ENCODE measurements at regions not wholly inside any gene's neighbourhood (a gene's known extent, or its start where the extent isn't known, plus 50 kb on each side); places are given as distances from the start of the nearest gene placed in this dataset.

GRCh38 chr5:135719428-135720063 lies 114.9 kb upstream of the SLC25A48 start:
- no peak for ATAC-seq

GRCh38 chr5:135718651-135719050 lies 115.8 kb upstream of the SLC25A48 start:
- no peak for DNase-seq
- intact Hi-C loops (cut with DNase I) = no loop called here
- no peak for ATAC-seq
- Histone ChIP-seq H3K27ac (no peak overlapping the region), H3K27me3 (no peaks in the 10 kb centered on the region), H3K4me1 (no peaks in the 10 kb centered on the region), H3K9me3 (no peaks in the 10 kb centered on the region), H3K4me3 (no peak overlapping the region), H3K36me3 (no peaks in the 10 kb centered on the region)
- TF ChIP-seq POLR2A (IDR thresholded peaks at IDR 0.05) (no peak), CTCF (IDR thresholded peaks at IDR 0.05) (no peak)
- WGBS (ENCODE audit: insufficient coverage, low coverage, low lambda C conversion rate, missing lambda C conversion rate) = 75% methylated on average over 1 of the region's 1 CpG

More at GRCh38 chr5:135719428-135720063, 114.9 kb upstream of the SLC25A48 start:
- H3K9me3 ChIP-seq = no peaks in the 10 kb centered on the region
- TF ChIP-seq CTCF (IDR thresholded peaks at IDR 0.05) (no peak), POLR2A (IDR thresholded peaks at IDR 0.05) (no peak)
- DNase-seq = no peak
- intact Hi-C loops (cut with DNase I) = no loop called here
- H3K27me3 ChIP-seq = no peaks in the 10 kb centered on the region
- no peaks in the 10 kb centered on the region for H3K36me3 ChIP-seq
- no peak overlapping the region for H3K27ac ChIP-seq
- H3K4me3 ChIP-seq = no peak overlapping the region
- H3K4me1 ChIP-seq = no peaks in the 10 kb centered on the region
- WGBS (ENCODE audit: insufficient coverage, low coverage, low lambda C conversion rate, missing lambda C conversion rate) = 70% methylated on average over 2 of the region's 4 CpGs

GRCh38 chr5:135718151-135718550 lies 116.3 kb upstream of the SLC25A48 start:
- ATAC-seq (no peak), DNase-seq (no peak)
- whole genome bisulfite sequencing (ENCODE audit: insufficient coverage, low coverage, low lambda C conversion rate, missing lambda C conversion rate) = 54% methylated on average over 3 of the region's 4 CpGs

GRCh38 chr5:135715267-135716055 lies 119.0 kb upstream of the SLC25A48 start:
- 65% methylated on average over 3 of the region's 4 CpGs for WGBS (ENCODE audit: insufficient coverage, low coverage, low lambda C conversion rate, missing lambda C conversion rate)
- H3K27ac ChIP-seq = no peak overlapping the region
- no peak overlapping the region for H3K4me3 ChIP-seq
- intact Hi-C loops (cut with DNase I) = no loop called here
- DNase-seq (no peak), ATAC-seq (no peak)
- H3K36me3 ChIP-seq = no peaks in the 10 kb centered on the region
- no peak for TF ChIP-seq POLR2A (IDR thresholded peaks at IDR 0.05)
- no peak for TF ChIP-seq CTCF (IDR thresholded peaks at IDR 0.05)
- no peaks in the 10 kb centered on the region for H3K9me3 ChIP-seq
- no peaks in the 10 kb centered on the region for H3K4me1 ChIP-seq
- H3K27me3 ChIP-seq = no peaks in the 10 kb centered on the region

More at GRCh38 chr5:135718151-135718550, 116.3 kb upstream of the SLC25A48 start:
- H3K9me3 ChIP-seq = no peaks in the 10 kb centered on the region
- no peaks in the 10 kb centered on the region for H3K4me1 ChIP-seq
- H3K36me3 ChIP-seq = no peaks in the 10 kb centered on the region
- H3K4me3 ChIP-seq = no peak overlapping the region
- H3K27ac ChIP-seq = no peak overlapping the region
- H3K27me3 ChIP-seq = no peaks in the 10 kb centered on the region
- TF ChIP-seq CTCF (IDR thresholded peaks at IDR 0.05) (no peak), POLR2A (IDR thresholded peaks at IDR 0.05) (no peak)
- intact Hi-C loops (cut with DNase I) = no loop called here
